HepG2 (cell line): ENCODE measurements at regions not wholly inside any gene's neighbourhood (a gene's known extent, or its start where the extent isn't known, plus 50 kb on each side); places are given as distances from the start of the nearest gene placed in this dataset.

ENCODE experiments used
- ATAC-seq: fragments of 200-7000 bp; cut with Tn5 transposase; 3 replicates; pipeline ENCODE4 v1.9.1; 2020; ENCODE audit warnings: mild to moderate bottlenecking, moderate library complexity
- BruUV-seq: library from RNA; stranded (reverse); fragments of 400-500 nt; replicated peaks from 2 replicates; lab custom pipeline; 2021; lab: Mats Ljungman, UMichigan
- CTCF ChIA-PET: fragments of 300-600 bp; formaldehyde crosslinking; extraction: SDS; loops from one replicate; lab custom pipeline; 2021; ENCODE audit warnings: low total read pairs, inconsistent platforms, low intra/inter-chr PET ratio; lab: Yijun Ruan, JAX
- POLR2A ChIA-PET: fragments of 350-600 bp; sonication (Branson Sonifier 250); formaldehyde crosslinking; loops from one replicate; lab custom pipeline; 2020; ENCODE audit warnings: antibody characterized with exemption, inconsistent platforms; lab: Yijun Ruan, JAX
- DNase-seq: peaks from one replicate; pipeline ENCODE4 v3.0.0-alpha.2; 2015; ENCODE audit warnings: low spot score
- FAIRE-seq: peaks from 3 replicates; lab custom pipeline; 2011; peaks lifted over from hg19 to GRCh38; lab: Jason Lieb, UNC
- H2AFZ ChIP-seq: one replicate; pipeline ENCODE4 v1.6.1; 2011; ENCODE audit warnings: low read length, inconsistent platforms
- H3K27ac ChIP-seq: fragments of 300-600 bp; 3 replicates; pipeline ENCODE4 v1.8.0; 2011; ENCODE audit warnings: mixed run types, mild to moderate bottlenecking, mixed read lengths, low read length, inconsistent platforms; ENCODE audit not compliant: insufficient read depth; ENCODE audit errors: extremely low read length
- H3K27me3 ChIP-seq, 2 experiments: fragments of 200-600 bp in 1 of 2; 2 replicates in 1 of 2; 3 replicates in 1 of 2; pipeline versions ENCODE4 v1.6.0 to v1.8.0; 2011; ENCODE audit warnings: low read length in 2 of 2, mild to moderate bottlenecking in 2 of 2, moderate library complexity in 2 of 2, inconsistent platforms in 1 of 2; ENCODE audit not compliant: insufficient read depth in 2 of 2, control insufficient read depth in 1 of 2
- H3K36me3 ChIP-seq, 2 experiments: fragments of 200-600 bp in 1 of 2; replicated peaks in 1 of 2; 2 replicates in 1 of 2; 3 replicates in 1 of 2; pipeline versions ENCODE4 v1.5.1 to v1.8.0; 2011; ENCODE audit warnings: low read length in 2 of 2, inconsistent platforms in 1 of 2; ENCODE audit not compliant: insufficient read depth in 2 of 2, control insufficient read depth in 1 of 2
- H3K4me1 ChIP-seq: 2 replicates; pipeline ENCODE4 v1.5.1; 2012; ENCODE audit warnings: low read length, inconsistent platforms; ENCODE audit not compliant: insufficient read depth
- H3K4me2 ChIP-seq: 2 replicates; pipeline ENCODE4 v1.6.0; 2011; ENCODE audit warnings: low read depth, low read length, inconsistent platforms
- H3K4me3 ChIP-seq, 3 experiments: fragments of 200-600 bp in 1 of 3; sonication (generic), shearing (Covaris generic) in 1 of 3; replicated peaks in 1 of 3; 2 replicates each; pipeline ENCODE4 v1.5.1; 2011 to 2016; ENCODE audit warnings: low read length in 3 of 3, inconsistent platforms in 2 of 3, low read depth in 2 of 3, mild to moderate bottlenecking in 2 of 3, control low read depth in 1 of 3, mixed read lengths in 1 of 3; ENCODE audit not compliant: insufficient read depth in 1 of 3
- H3K79me2 ChIP-seq: one replicate; pipeline ENCODE4 v1.6.1; 2011; ENCODE audit warnings: low read length, inconsistent platforms; ENCODE audit not compliant: insufficient read depth
- H3K9ac ChIP-seq: 2 replicates; pipeline ENCODE4 v1.6.0; 2011; ENCODE audit warnings: mild to moderate bottlenecking, low read depth, low read length, inconsistent platforms; ENCODE audit not compliant: insufficient read depth
- H3K9me3 ChIP-seq: 2 replicates; pipeline ENCODE4 v1.5.1; 2012; ENCODE audit warnings: mild to moderate bottlenecking, low read length
- H4K20me1 ChIP-seq: 2 replicates; pipeline ENCODE4 v1.6.0; 2011; ENCODE audit warnings: inconsistent platforms, mild to moderate bottlenecking, low read length, moderate library complexity; ENCODE audit not compliant: insufficient read depth
- CREB1 ChIP-seq, 2 experiments: fragments of 450-650 bp in 1 of 2; IDR thresholded peaks; 2 replicates each; pipeline ENCODE4 v1.6.1; 2016 to 2017; ENCODE audit warnings: control low read depth in 1 of 2, mild to moderate bottlenecking in 1 of 2, missing compliant biosample characterization in 1 of 2, missing genetic modification characterization in 1 of 2
- GABPA ChIP-seq, 2 experiments: IDR thresholded peaks; 2 replicates each; pipeline ENCODE4 v1.6.1; 2011 to 2016; ENCODE audit warnings: low read depth in 2 of 2, low read length in 1 of 2, missing biosample characterization in 1 of 2, missing genetic modification characterization in 1 of 2
- HINFP ChIP-seq: sonication (generic); formaldehyde crosslinking; IDR thresholded peaks from 2 replicates; pipeline ENCODE4 v1.4.0; 2020; ENCODE audit warnings: low read depth, mild to moderate bottlenecking, missing genetic modification reagents
- KDM5A ChIP-seq: fragments of 200-600 bp; sonication (generic); IDR thresholded peaks from 2 replicates; pipeline ENCODE4 v1.7.0; 2018; ENCODE audit warnings: antibody characterized with exemption, mild to moderate bottlenecking, low read length, borderline replicate concordance
- KLF11 ChIP-seq: IDR thresholded peaks from 2 replicates; pipeline ENCODE4 v1.6.1; 2016; ENCODE audit warnings: missing compliant biosample characterization
- MYNN ChIP-seq: sonication (generic); formaldehyde crosslinking; IDR thresholded peaks from 2 replicates; pipeline ENCODE4 v1.4.0; 2020; ENCODE audit warnings: mild to moderate bottlenecking, low read depth, missing genetic modification reagents
- PHF5A ChIP-seq: IDR thresholded peaks from one replicate; pipeline ENCODE4 v1.6.1; 2018; ENCODE audit warnings: low read depth, missing genetic modification reagents; ENCODE audit not compliant: unreplicated experiment
- RXRA ChIP-seq: sonication (generic); formaldehyde crosslinking; IDR thresholded peaks from 2 replicates; pipeline ENCODE4 v1.5.1; 2020; ENCODE audit warnings: missing genetic modification reagents
- THAP8 ChIP-seq: sonication (generic); formaldehyde crosslinking; IDR thresholded peaks from 2 replicates; pipeline ENCODE4 v1.5.1; 2020; ENCODE audit warnings: missing genetic modification reagents, mild to moderate bottlenecking, borderline replicate concordance
- YY1 ChIP-seq: IDR thresholded peaks from 2 replicates; pipeline ENCODE4 v1.6.1; 2011; ENCODE audit warnings: low read length, low read depth, moderate library complexity, mild to moderate bottlenecking; ENCODE audit not compliant: insufficient read depth, insufficient replicate concordance
- ZNF251 ChIP-seq: sonication (generic); formaldehyde crosslinking; IDR thresholded peaks from 2 replicates; pipeline ENCODE4 v1.9.0; 2021; ENCODE audit warnings: mild to moderate bottlenecking, missing genetic modification reagents
- ZNF335 ChIP-seq: sonication (generic); formaldehyde crosslinking; IDR thresholded peaks from 2 replicates; pipeline ENCODE4 v1.4.0; 2020; ENCODE audit warnings: missing genetic modification reagents
- ZNF674 ChIP-seq: sonication (generic); formaldehyde crosslinking; IDR thresholded peaks from 2 replicates; pipeline ENCODE4 v1.5.0; 2020; ENCODE audit warnings: low read depth, mild to moderate bottlenecking, missing genetic modification reagents
- ZNF713 ChIP-seq: sonication (generic); formaldehyde crosslinking; IDR thresholded peaks from 2 replicates; pipeline ENCODE4 v1.4.0; 2020; ENCODE audit warnings: mild to moderate bottlenecking, missing genetic modification reagents
- WGBS: methylation state at CpG from one replicate; pipeline ENCODE4 v1.1.6; 2017; ENCODE audit warnings: low lambda C conversion rate; 5-methylcytosine and 5-hydroxymethylcytosine counted together
- in situ Hi-C: cut with HindIII; loops from 2 replicates; pipeline ENCODE4 v1.10.0; 2017; ENCODE audit warnings: low pct_unique_long_range_greater_than_20kb; ENCODE audit not compliant: extremely low pct_ligation_motif_present
- intact Hi-C: fragments of 100-400 bp; cut with micrococcal nuclease; formaldehyde crosslinking; loops from one replicate; pipeline ENCODE4 v1.10.0; 2022; ENCODE audit not compliant: unreplicated experiment
- TF ChIP-seq, protein P1 (sequence below): sonication (generic); formaldehyde crosslinking; IDR thresholded peaks from 2 replicates; pipeline ENCODE4 v1.4.0; 2020; ENCODE audit warnings: missing genetic modification reagents, mild to moderate bottlenecking, borderline replicate concordance
- TF ChIP-seq, protein P2 (sequence below): sonication (generic); formaldehyde crosslinking; IDR thresholded peaks from 2 replicates; pipeline ENCODE4 v1.5.1; 2020; ENCODE audit warnings: mild to moderate bottlenecking, missing genetic modification reagents, borderline replicate concordance

DNA sequence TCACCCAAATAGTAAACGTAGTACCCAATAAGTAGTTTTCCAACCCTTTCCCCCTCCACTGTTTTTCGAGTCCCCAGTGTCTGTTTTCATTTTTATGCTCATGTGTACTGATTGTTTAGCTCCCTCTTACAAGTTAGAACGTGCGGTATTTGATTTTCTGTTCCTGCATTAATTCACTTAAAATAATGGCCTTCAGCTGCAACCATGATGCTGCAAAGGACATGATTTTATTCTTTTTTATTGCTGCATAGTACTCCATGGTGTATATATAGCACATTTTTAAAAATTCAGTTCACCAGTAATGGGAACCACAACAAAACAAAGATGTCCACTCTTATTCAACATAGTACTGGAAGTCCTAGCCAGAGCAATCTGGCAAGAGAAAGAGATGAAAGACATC lies 72.8 kb downstream of the DUSP6 start (continued):
- TF ChIP-seq GABPA (IDR thresholded peaks at IDR 0.05; ENCODE audit: low read depth, low read length) = no peak
- TF ChIP-seq GABPA (CRISPR knock-in tag; IDR thresholded peaks at IDR 0.05; ENCODE audit: low read depth) = no peak
- no peak for TF ChIP-seq KDM5A
- no peak for TF ChIP-seq RXRA (CRISPR knock-in tag)
- TF ChIP-seq HINFP = no peak
- TF ChIP-seq MYNN (CRISPR knock-in tag) = no peak
- no peak for TF ChIP-seq ZNF251 (CRISPR knock-in tag)
- no peak for TF ChIP-seq ZNF674 (CRISPR knock-in tag)
- TF ChIP-seq, protein P1, sequence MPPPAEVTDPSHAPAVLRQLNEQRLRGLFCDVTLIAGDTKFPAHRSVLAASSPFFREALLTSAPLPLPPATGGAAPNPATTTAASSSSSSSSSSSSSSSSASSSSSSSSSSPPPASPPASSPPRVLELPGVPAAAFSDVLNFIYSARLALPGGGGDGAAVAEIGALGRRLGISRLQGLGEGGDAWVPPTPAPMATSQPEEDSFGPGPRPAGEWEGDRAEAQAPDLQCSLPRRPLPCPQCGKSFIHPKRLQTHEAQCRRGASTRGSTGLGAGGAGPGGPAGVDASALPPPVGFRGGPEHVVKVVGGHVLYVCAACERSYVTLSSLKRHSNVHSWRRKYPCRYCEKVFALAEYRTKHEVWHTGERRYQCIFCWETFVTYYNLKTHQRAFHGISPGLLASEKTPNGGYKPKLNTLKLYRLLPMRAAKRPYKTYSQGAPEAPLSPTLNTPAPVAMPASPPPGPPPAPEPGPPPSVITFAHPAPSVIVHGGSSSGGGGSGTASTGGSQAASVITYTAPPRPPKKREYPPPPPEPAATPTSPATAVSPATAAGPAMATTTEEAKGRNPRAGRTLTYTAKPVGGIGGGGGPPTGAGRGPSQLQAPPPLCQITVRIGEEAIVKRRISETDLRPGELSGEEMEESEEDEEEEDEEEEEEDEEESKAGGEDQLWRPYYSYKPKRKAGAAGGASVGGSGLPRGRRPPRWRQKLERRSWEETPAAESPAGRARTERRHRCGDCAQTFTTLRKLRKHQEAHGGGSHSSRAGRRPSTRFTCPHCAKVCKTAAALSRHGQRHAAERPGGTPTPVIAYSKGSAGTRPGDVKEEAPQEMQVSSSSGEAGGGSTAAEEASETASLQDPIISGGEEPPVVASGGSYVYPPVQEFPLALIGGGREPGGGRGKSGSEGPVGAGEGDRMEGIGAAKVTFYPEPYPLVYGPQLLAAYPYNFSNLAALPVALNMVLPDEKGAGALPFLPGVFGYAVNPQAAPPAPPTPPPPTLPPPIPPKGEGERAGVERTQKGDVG = no peak
- TF ChIP-seq, all 625 proteins: peak for 0

DNA sequence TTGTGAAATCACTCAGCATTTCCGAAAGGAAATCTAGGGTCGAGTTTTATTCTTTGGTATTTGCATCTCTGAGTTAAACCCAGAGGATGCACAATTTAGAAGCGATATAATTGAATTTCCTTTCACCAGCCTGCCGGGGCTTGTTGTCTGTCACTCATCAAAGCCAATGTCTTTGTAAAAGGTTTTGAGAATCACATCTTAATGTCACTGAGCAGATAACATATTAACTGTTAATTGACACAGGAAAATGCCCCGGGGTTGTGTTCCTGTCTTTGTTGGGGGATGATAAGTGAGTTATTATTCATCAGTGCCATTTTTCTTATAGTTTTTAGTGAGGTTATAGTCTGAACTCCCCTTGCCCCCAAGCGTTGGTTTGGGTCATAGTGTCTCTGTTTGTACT lies 73.4 kb downstream of the DUSP6 start:
- 34% methylated on average over 6 of the region's 6 CpGs for WGBS
- FAIRE-seq = no peak
- no peak overlapping the region for H3K27ac ChIP-seq
- no peak for DNase-seq
- TF ChIP-seq, protein P2, sequence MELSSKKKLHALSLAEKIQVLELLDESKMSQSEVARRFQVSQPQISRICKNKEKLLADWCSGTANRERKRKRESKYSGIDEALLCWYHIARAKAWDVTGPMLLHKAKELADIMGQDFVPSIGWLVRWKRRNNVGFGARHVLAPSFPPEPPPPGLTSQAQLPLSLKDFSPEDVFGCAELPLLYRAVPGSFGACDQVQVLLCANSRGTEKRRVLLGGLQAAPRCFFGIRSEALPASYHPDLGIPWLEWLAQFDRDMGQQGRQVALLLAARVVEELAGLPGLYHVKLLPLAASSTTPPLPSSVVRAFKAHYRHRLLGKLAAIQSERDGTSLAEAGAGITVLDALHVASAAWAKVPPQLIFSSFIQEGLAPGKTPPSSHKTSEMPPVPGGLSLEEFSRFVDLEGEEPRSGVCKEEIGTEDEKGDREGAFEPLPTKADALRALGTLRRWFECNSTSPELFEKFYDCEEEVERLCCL = no peak
- no peak for TF ChIP-seq KLF11 (CRISPR knock-in tag)
- no peak for TF ChIP-seq ZNF713 (CRISPR knock-in tag)
- no peak for TF ChIP-seq PHF5A (CRISPR knock-in tag)
- no peak for TF ChIP-seq ZNF335
- TF ChIP-seq CREB1 (IDR thresholded peaks at IDR 0.05) = no peak
- TF ChIP-seq CREB1 (CRISPR knock-in tag; IDR thresholded peaks at IDR 0.05) = no peak
- TF ChIP-seq YY1 = no peak
- TF ChIP-seq THAP8 (CRISPR knock-in tag) = no peak
- intact Hi-C loops = no loop called here
- no TSS peak for BruUV-seq
- H3K79me2 ChIP-seq = no peaks in the 10 kb centered on the region
- H3K4me2 ChIP-seq = no peak overlapping the region
- H3K9ac ChIP-seq = no peak overlapping the region
- POLR2A ChIA-PET = no interaction called here
- no peaks in the 10 kb centered on the region for H3K27me3 ChIP-seq
- no peaks in the 10 kb centered on the region for H3K36me3 ChIP-seq
- CTCF ChIA-PET = no interaction called here
- H2AFZ ChIP-seq = no peak overlapping the region
- H3K4me1 ChIP-seq = peaks cover 10% of the 10 kb centered on the region
- no peaks in the 10 kb centered on the region for H4K20me1 ChIP-seq
- in situ Hi-C loops = no loop called here
- H3K9me3 ChIP-seq = no peaks in the 10 kb centered on the region
- ATAC-seq = no peak
- no peak overlapping the region for H3K4me3 ChIP-seq
